IMR-90 (cell line): ENCODE measurements at regions not wholly inside any gene's neighbourhood (a gene's known extent, or its start where the extent isn't known, plus 50 kb on each side); places are given as distances from the start of the nearest gene placed in this dataset.

ENCODE experiments used
- ATAC-seq: fragments of 200-7000 bp; cut with Tn5 transposase; 2 replicates; pipeline ENCODE4 v1.9.1; 2020; ENCODE audit warnings: low read depth, mild to moderate bottlenecking, moderate library complexity
- BruUV-seq: library from RNA; stranded (reverse); fragments of 400-500 nt; replicated peaks from 2 replicates; lab custom pipeline; 2021; lab: Mats Ljungman, UMichigan
- CTCF ChIA-PET: fragments of 300-600 bp; formaldehyde crosslinking; extraction: SDS; loops from one replicate; lab custom pipeline; 2021; ENCODE audit warnings: antibody characterized with exemption; lab: Yijun Ruan, JAX
- POLR2A ChIA-PET: fragments of 300-600 bp; sonication (Branson Sonifier 250); formaldehyde crosslinking; loops from one replicate; lab custom pipeline; 2022; ENCODE audit warnings: antibody characterized with exemption; ENCODE audit not compliant: unreplicated experiment; lab: Charles Lee
- DNase-seq: peaks from one replicate; pipeline ENCODE4 v3.0.0; 2013
- H2AFZ ChIP-seq: replicated peaks from 2 replicates; pipeline ENCODE3; 2013; ENCODE audit warnings: low read length, mild to moderate bottlenecking; ENCODE audit not compliant: poor library complexity
- H2AK5ac ChIP-seq: 2 replicates; pipeline ENCODE4 v1.6.1; 2013; ENCODE audit warnings: low read depth, low read length, inconsistent platforms
- H2AK9ac ChIP-seq: replicated peaks from 2 replicates; pipeline ENCODE3; 2013; ENCODE audit warnings: mild to moderate bottlenecking, low read depth, low read length, moderate library complexity; ENCODE audit not compliant: poor library complexity
- H2BK120ac ChIP-seq: 2 replicates; pipeline ENCODE4 v1.6.1; 2013; ENCODE audit warnings: low read depth, low read length, inconsistent platforms
- H2BK15ac ChIP-seq: 3 replicates; pipeline ENCODE4 v1.6.1; 2013; ENCODE audit warnings: low read depth, low read length, inconsistent platforms
- H2BK20ac ChIP-seq: 2 replicates; pipeline ENCODE4 v1.6.1; 2013; ENCODE audit warnings: low read depth, mild to moderate bottlenecking, inconsistent platforms, low read length, moderate library complexity
- H2BK5ac ChIP-seq: 2 replicates; pipeline ENCODE4 v1.6.1; 2013; ENCODE audit warnings: mild to moderate bottlenecking, low read depth, low read length, inconsistent platforms; ENCODE audit not compliant: poor library complexity, severe bottlenecking
- H3K14ac ChIP-seq: replicated peaks from 2 replicates; pipeline ENCODE4 v1.6.1; 2013; ENCODE audit warnings: low read depth, low read length, inconsistent platforms
- H3K18ac ChIP-seq: 2 replicates; pipeline ENCODE4 v1.6.1; 2013; ENCODE audit warnings: low read depth, low read length, control low read depth
- H3K23ac ChIP-seq: 2 replicates; pipeline ENCODE4 v1.6.1; 2013; ENCODE audit warnings: low read depth, low read length, inconsistent platforms
- H3K27ac ChIP-seq: 2 replicates; pipeline ENCODE4 v1.5.1; 2013; ENCODE audit warnings: mild to moderate bottlenecking, control low read depth, low read length; ENCODE audit not compliant: insufficient read depth
- H3K27me3 ChIP-seq: 2 replicates; pipeline ENCODE4 v1.6.1; 2013; ENCODE audit warnings: low read length; ENCODE audit not compliant: control insufficient read depth, insufficient read depth
- H3K36me3 ChIP-seq: 2 replicates; pipeline ENCODE4 v1.6.1; 2013; ENCODE audit warnings: low read length, mixed read lengths; ENCODE audit not compliant: control insufficient read depth, insufficient read depth
- H3K4ac ChIP-seq: 2 replicates; pipeline ENCODE4 v1.6.1; 2013; ENCODE audit warnings: low read depth, low read length, inconsistent platforms
- H3K4me1 ChIP-seq: 2 replicates; pipeline ENCODE4 v1.6.1; 2013; ENCODE audit warnings: low read length, mixed read lengths; ENCODE audit not compliant: control insufficient read depth, insufficient read depth
- H3K4me2 ChIP-seq: 2 replicates; pipeline ENCODE4 v1.6.1; 2013; ENCODE audit warnings: low read depth, mild to moderate bottlenecking, control low read depth, low read length, moderate library complexity
- H3K4me3 ChIP-seq: 2 replicates; pipeline ENCODE4 v1.5.1; 2013; ENCODE audit warnings: low read depth, mild to moderate bottlenecking, control low read depth, low read length, moderate library complexity; ENCODE audit not compliant: insufficient read depth
- H3K56ac ChIP-seq: 2 replicates; pipeline ENCODE4 v1.6.1; 2013; ENCODE audit warnings: low read length, inconsistent platforms; ENCODE audit not compliant: insufficient read depth; ENCODE audit errors: extremely low read depth
- H3K79me1 ChIP-seq, 2 experiments: 2 replicates each; pipeline ENCODE4 v1.6.1; 2013; ENCODE audit warnings: low read length in 2 of 2, inconsistent platforms in 1 of 2, low read depth in 1 of 2
- H3K9ac ChIP-seq: 2 replicates; pipeline ENCODE4 v1.6.1; 2013; ENCODE audit warnings: low read depth, low read length, control low read depth
- H3K9me1 ChIP-seq: 2 replicates; pipeline ENCODE4 v1.6.1; 2013; ENCODE audit warnings: low read length, inconsistent platforms; ENCODE audit not compliant: insufficient read depth
- H3K9me3 ChIP-seq: 2 replicates; pipeline ENCODE4 v1.6.1; 2013; ENCODE audit warnings: low read length; ENCODE audit not compliant: control insufficient read depth, insufficient read depth
- H4K20me1 ChIP-seq: 2 replicates; pipeline ENCODE4 v1.6.1; 2013; ENCODE audit warnings: low read length, inconsistent platforms; ENCODE audit not compliant: insufficient read depth
- H4K5ac ChIP-seq: 2 replicates; pipeline ENCODE4 v1.6.1; 2013; ENCODE audit warnings: mild to moderate bottlenecking, low read depth, low read length, control low read depth
- H4K8ac ChIP-seq, 2 experiments: 2 replicates each; pipeline ENCODE4 v1.6.1; 2013; ENCODE audit warnings: low read depth in 2 of 2, low read length in 2 of 2, control low read depth in 1 of 2, inconsistent platforms in 1 of 2
- H4K91ac ChIP-seq: 2 replicates; pipeline ENCODE4 v1.6.1; 2013; ENCODE audit warnings: low read depth, low read length, inconsistent platforms; ENCODE audit not compliant: insufficient read depth
- NFE2L2 ChIP-seq: fragments of 150-350 bp; IDR thresholded peaks from 2 replicates; pipeline ENCODE4 v1.6.1; 2016; ENCODE audit warnings: low read depth, mild to moderate bottlenecking, low read length
- POLR2A ChIP-seq: IDR thresholded peaks from 2 replicates; pipeline ENCODE4 v1.6.1; 2012; ENCODE audit warnings: mild to moderate bottlenecking, low read depth, low read length
- WGBS, 2 experiments: methylation state at CpG; one replicate each; pipeline versions ENCODE4 v1.1.5 to v1.1.7; 2013; ENCODE audit warnings: missing lambda C conversion rate in 2 of 2; ENCODE audit not compliant: insufficient read length in 1 of 2; ENCODE audit errors: extremely low coverage in 2 of 2; 5-methylcytosine and 5-hydroxymethylcytosine counted together
- dilution Hi-C: fragments of 300-500 bp; cut with HindIII; formaldehyde crosslinking; loops from one replicate; pipeline ENCODE4 v1.14.3; 2018; ENCODE audit warnings: low sequenced_read_pairs; ENCODE audit not compliant: unreplicated experiment
- in situ Hi-C: fragments of 300-500 bp; cut with MboI; formaldehyde crosslinking; loops from 3 replicates; pipeline ENCODE4 v1.14.3; 2019; ENCODE audit warnings: low sequenced_read_pairs, inconsistent platforms, mixed read lengths
- intact Hi-C: fragments of 100-400 bp; cut with micrococcal nuclease; formaldehyde crosslinking; loops from 2 replicates; pipeline ENCODE4 v1.10.0; 2022
- TF ChIP-seq, protein P1 (sequence below): conservative IDR thresholded peaks from 2 replicates; pipeline ENCODE4 v1.5.1; 2012; ENCODE audit warnings: mild to moderate bottlenecking, low read depth, low read length, improper control_type of control experiment
- TF ChIP-seq, protein P2 (sequence below): fragments of 150-350 bp; IDR thresholded peaks from 2 replicates; pipeline ENCODE4 v1.6.1; 2017; ENCODE audit warnings: mild to moderate bottlenecking, antibody characterized with exemption, low read length, low read depth

DNA sequence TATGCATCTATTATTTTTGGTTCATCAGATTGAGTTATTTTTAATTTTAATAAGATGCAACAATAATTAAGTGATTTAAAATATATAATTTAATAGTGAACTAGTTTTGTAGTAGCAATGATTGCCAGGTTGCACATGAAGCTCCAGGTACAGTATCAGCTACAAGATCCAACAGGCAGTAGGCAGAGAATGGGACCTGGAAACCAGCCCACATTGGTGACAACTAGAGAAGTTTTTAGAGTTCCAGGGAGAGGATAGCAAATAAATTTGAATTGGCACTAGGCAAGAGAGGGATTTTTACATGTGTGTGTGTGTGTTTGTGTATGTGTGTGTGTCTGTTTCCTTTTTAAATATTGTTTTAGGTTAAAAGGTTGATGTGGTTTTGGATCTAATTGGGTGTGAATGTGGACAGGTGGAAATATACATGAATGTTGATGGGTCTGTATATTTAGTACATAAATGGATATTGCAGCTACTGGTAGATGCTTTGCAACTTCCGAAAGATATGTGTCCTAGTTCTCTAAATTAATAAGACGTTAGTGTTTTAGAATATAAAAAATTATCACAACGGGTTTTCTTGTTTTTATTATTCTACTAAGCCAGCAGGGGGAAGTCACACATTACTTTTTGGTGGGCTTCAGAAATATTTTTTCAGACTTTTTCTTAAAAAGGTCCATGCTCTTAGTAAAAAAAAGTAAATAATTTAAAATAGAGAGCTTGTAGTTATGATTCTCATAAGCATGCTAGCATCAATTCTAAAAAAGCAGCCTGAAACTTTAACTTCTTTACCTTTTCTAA lies 110.1 kb upstream of the GBE1 start:
- no CpG with 5 or more reads among the region's 3 CpGs for WGBS, 2 experiments
- H4K20me1 ChIP-seq: no peaks in the 10 kb centered on the region
- no peaks in the 10 kb centered on the region for H3K4me1 ChIP-seq
- CTCF ChIA-PET: no interaction called here
- POLR2A ChIA-PET: no interaction called here
- ATAC-seq: no peak
- H2AK9ac ChIP-seq: no peak overlapping the region
- no peak overlapping the region for H3K18ac ChIP-seq
- no peak overlapping the region for H2BK20ac ChIP-seq
- no peaks in the 10 kb centered on the region for H3K27me3 ChIP-seq
- no peak overlapping the region for H3K23ac ChIP-seq
- no peak overlapping the region for H2BK5ac ChIP-seq
- no peak overlapping the region for H3K27ac ChIP-seq
- intact Hi-C loops (no loop called here), in situ Hi-C loops (no loop called here), dilution Hi-C loops (no loop called here)
- no peak overlapping the region for H2BK15ac ChIP-seq
- no peak overlapping the region for H4K8ac ChIP-seq
- H3K9me3 ChIP-seq: no peaks in the 10 kb centered on the region
- H3K36me3 ChIP-seq: no peaks in the 10 kb centered on the region
- H2BK120ac ChIP-seq: no peak overlapping the region
- BruUV-seq: no TSS peak
- H4K91ac ChIP-seq: no peak overlapping the region
- H4K5ac ChIP-seq: no peak overlapping the region
- no peak overlapping the region for H2AK5ac ChIP-seq
- no peak overlapping the region for H3K4ac ChIP-seq
- H3K9me1 ChIP-seq: no peaks in the 10 kb centered on the region
- no peaks in the 10 kb centered on the region for H3K79me1 ChIP-seq
- H3K4me3 ChIP-seq: no peak overlapping the region
- H3K4me2 ChIP-seq: no peak overlapping the region
- no peak overlapping the region for H3K56ac ChIP-seq
- no peak for DNase-seq
- H3K9ac ChIP-seq: no peak overlapping the region
- TF ChIP-seq, protein P1, sequence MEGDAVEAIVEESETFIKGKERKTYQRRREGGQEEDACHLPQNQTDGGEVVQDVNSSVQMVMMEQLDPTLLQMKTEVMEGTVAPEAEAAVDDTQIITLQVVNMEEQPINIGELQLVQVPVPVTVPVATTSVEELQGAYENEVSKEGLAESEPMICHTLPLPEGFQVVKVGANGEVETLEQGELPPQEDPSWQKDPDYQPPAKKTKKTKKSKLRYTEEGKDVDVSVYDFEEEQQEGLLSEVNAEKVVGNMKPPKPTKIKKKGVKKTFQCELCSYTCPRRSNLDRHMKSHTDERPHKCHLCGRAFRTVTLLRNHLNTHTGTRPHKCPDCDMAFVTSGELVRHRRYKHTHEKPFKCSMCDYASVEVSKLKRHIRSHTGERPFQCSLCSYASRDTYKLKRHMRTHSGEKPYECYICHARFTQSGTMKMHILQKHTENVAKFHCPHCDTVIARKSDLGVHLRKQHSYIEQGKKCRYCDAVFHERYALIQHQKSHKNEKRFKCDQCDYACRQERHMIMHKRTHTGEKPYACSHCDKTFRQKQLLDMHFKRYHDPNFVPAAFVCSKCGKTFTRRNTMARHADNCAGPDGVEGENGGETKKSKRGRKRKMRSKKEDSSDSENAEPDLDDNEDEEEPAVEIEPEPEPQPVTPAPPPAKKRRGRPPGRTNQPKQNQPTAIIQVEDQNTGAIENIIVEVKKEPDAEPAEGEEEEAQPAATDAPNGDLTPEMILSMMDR: 0 out of 2 replicates have a peak, but pooled peaks have one; percentile 5
- no peak for TF ChIP-seq NFE2L2
- TF ChIP-seq, protein P2, sequence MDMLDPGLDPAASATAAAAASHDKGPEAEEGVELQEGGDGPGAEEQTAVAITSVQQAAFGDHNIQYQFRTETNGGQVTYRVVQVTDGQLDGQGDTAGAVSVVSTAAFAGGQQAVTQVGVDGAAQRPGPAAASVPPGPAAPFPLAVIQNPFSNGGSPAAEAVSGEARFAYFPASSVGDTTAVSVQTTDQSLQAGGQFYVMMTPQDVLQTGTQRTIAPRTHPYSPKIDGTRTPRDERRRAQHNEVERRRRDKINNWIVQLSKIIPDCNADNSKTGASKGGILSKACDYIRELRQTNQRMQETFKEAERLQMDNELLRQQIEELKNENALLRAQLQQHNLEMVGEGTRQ: no peak
- TF ChIP-seq POLR2A: no peak
- no peak overlapping the region for H3K14ac ChIP-seq
- no peak overlapping the region for H2AFZ ChIP-seq
